Neuronal stem cell (in vitro differentiated cells): ENCODE measurements at regions not wholly inside any gene's neighbourhood (a gene's known extent, or its start where the extent isn't known, plus 50 kb on each side); places are given as distances from the start of the nearest gene placed in this dataset.
A peak's percentile ranks its signal among the peaks of the same experiment; 100 is the strongest.

Source experiments
- DNase-seq: peaks from one replicate; pipeline ENCODE4 v3.0.0-alpha.2; 2013; ENCODE audit warnings: low spot score
- H2AFZ ChIP-seq: one replicate; pipeline ENCODE4 v1.6.1; 2013; ENCODE audit warnings: mild to moderate bottlenecking, low read length, inconsistent platforms
- H2AK5ac ChIP-seq: 2 replicates; pipeline ENCODE4 v1.6.1; 2013; ENCODE audit warnings: low read depth, mild to moderate bottlenecking, inconsistent platforms, low read length, moderate library complexity, mixed read lengths
- H2BK120ac ChIP-seq: 2 replicates; pipeline ENCODE4 v1.6.1; 2013; ENCODE audit warnings: low read depth, mild to moderate bottlenecking, inconsistent platforms, low read length, moderate library complexity, mixed read lengths
- H2BK12ac ChIP-seq: one replicate; pipeline ENCODE4 v1.6.1; 2013; ENCODE audit warnings: low read length, inconsistent platforms
- H2BK15ac ChIP-seq: 2 replicates; pipeline ENCODE4 v1.6.1; 2013; ENCODE audit warnings: mild to moderate bottlenecking, low read length, inconsistent platforms, mixed read lengths
- H2BK5ac ChIP-seq: one replicate; pipeline ENCODE4 v1.6.1; 2013; ENCODE audit warnings: inconsistent platforms, mild to moderate bottlenecking, low read length, moderate library complexity
- H3K14ac ChIP-seq: one replicate; pipeline ENCODE4 v1.6.1; 2013; ENCODE audit warnings: low read length, inconsistent platforms
- H3K18ac ChIP-seq: 2 replicates; pipeline ENCODE4 v1.6.1; 2013; ENCODE audit warnings: low read length, inconsistent platforms
- H3K23ac ChIP-seq: 2 replicates; pipeline ENCODE4 v1.6.1; 2013; ENCODE audit warnings: low read depth, mild to moderate bottlenecking, mixed read lengths, low read length, inconsistent platforms; ENCODE audit not compliant: poor library complexity
- H3K27ac ChIP-seq: replicated peaks from 3 replicates; pipeline ENCODE4 v1.5.1; 2013; ENCODE audit warnings: low read length, inconsistent platforms
- H3K27me3 ChIP-seq, 3 experiments: 2 replicates each; pipeline ENCODE4 v1.6.1; 2013; ENCODE audit warnings: low read length in 3 of 3, mild to moderate bottlenecking in 2 of 3, inconsistent platforms in 1 of 3, low read depth in 1 of 3, mixed read lengths in 1 of 3, moderate library complexity in 1 of 3; ENCODE audit not compliant: control insufficient read depth in 3 of 3, insufficient read depth in 3 of 3
- H3K36me3 ChIP-seq, 2 donors: replicated peaks in 1 of 2; 2 replicates each; pipeline ENCODE4 v1.6.1; 2013; ENCODE audit warnings: low read length in 2 of 2; ENCODE audit not compliant: control insufficient read depth in 2 of 2, insufficient read depth in 2 of 2
- H3K4ac ChIP-seq: 2 replicates; pipeline ENCODE4 v1.6.1; 2013; ENCODE audit warnings: inconsistent platforms, mild to moderate bottlenecking, low read length, moderate library complexity
- H3K4me1 ChIP-seq, 2 donors: 1 replicate in 1 of 2; 2 replicates in 1 of 2; pipeline ENCODE4 v1.6.1; 2013; ENCODE audit warnings: low read length in 2 of 2, low read depth in 1 of 2; ENCODE audit not compliant: control insufficient read depth in 2 of 2, insufficient read depth in 1 of 2
- H3K4me2 ChIP-seq: one replicate; pipeline ENCODE4 v1.6.1; 2013; ENCODE audit warnings: mild to moderate bottlenecking, low read length, inconsistent platforms; ENCODE audit not compliant: insufficient read depth, poor library complexity, severe bottlenecking
- H3K4me3 ChIP-seq, 2 donors: 2 replicates each; pipeline ENCODE4 v1.5.1; 2013; ENCODE audit warnings: low read length in 2 of 2, mild to moderate bottlenecking in 2 of 2, inconsistent platforms in 1 of 2, moderate library complexity in 1 of 2
- H3K79me1 ChIP-seq: one replicate; pipeline ENCODE4 v1.6.1; 2013; ENCODE audit warnings: low read depth, mild to moderate bottlenecking, inconsistent platforms, low read length, moderate library complexity
- H3K9ac ChIP-seq: one replicate; pipeline ENCODE4 v1.6.1; 2013; ENCODE audit warnings: mild to moderate bottlenecking, low read depth, low read length, inconsistent platforms; ENCODE audit not compliant: poor library complexity
- H3K9me3 ChIP-seq, 2 donors: replicated peaks in 1 of 2; 2 replicates each; pipeline versions ENCODE3 to v1.6.1; 2013; ENCODE audit warnings: low read length in 2 of 2, mild to moderate bottlenecking in 2 of 2, inconsistent platforms in 1 of 2, low read depth in 1 of 2, mixed read lengths in 1 of 2, moderate library complexity in 1 of 2; ENCODE audit not compliant: control insufficient read depth in 2 of 2, insufficient read depth in 1 of 2
- H4K8ac ChIP-seq: one replicate; pipeline ENCODE4 v1.6.1; 2013; ENCODE audit warnings: low read depth, mild to moderate bottlenecking, inconsistent platforms, low read length, moderate library complexity
- H4K91ac ChIP-seq: one replicate; pipeline ENCODE4 v1.6.1; 2013; ENCODE audit warnings: low read length, low read depth, mild to moderate bottlenecking, inconsistent platforms; ENCODE audit not compliant: poor library complexity
- WGBS, 2 donors: extraction: QIAGEN DNeasy Blood & Tissue Kit; methylation state at CpG; one replicate each; pipeline ENCODE4 v1.1.7; 2013; ENCODE audit warnings: missing lambda C conversion rate in 2 of 2, mixed read lengths in 1 of 2; ENCODE audit not compliant: insufficient read length in 2 of 2, insufficient replicate concordance in 1 of 2; ENCODE audit errors: extremely low coverage in 2 of 2; 5-methylcytosine and 5-hydroxymethylcytosine counted together

DNA sequence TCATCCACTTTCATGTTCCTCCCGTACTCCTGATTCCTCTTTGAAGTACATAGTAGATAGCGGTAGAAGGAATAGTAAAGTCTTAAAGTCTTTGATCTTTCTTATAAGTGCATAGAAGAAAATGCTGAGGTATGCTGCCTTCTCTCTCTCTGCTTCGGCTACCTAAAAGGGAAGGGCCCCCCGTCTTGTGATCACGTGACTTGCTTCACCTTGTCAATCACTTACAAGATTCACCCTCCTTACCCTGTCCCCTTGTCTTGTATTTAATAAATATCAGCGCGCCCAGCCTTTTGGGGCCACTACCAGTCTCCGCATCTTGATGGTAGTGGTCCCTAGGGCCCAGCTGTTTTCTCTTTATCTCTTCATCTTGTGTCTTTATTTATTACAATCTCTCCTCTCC lies 932.2 kb upstream of the FANCL start:
- Histone ChIP-seq H3K4me2 (no peak overlapping the region), H3K36me3 (no peaks in the 10 kb centered on the region), H3K79me1 (no peaks in the 10 kb centered on the region), H2BK12ac (no peak overlapping the region), H4K8ac (no peak overlapping the region), H3K27me3 (no peaks in the 10 kb centered on the region), H2BK5ac (no peak overlapping the region), H2BK15ac (peak overlapping the region; percentile 10), H2AK5ac (no peak overlapping the region), H3K14ac (no peak overlapping the region), H3K4me1 (peaks cover 0 to 6% of the 10 kb centered on the region in 2 donors), H3K18ac (no peak overlapping the region), H3K27ac (no peak overlapping the region), H2BK120ac (no peak overlapping the region), H4K91ac (no peak overlapping the region), H3K4ac (no peak overlapping the region), H2AFZ (no peak overlapping the region), H3K9ac (no peak overlapping the region), H3K9me3 (no peaks in the 10 kb centered on the region), H3K4me3 (no peak overlapping the region), H3K23ac (no peak overlapping the region)
- DNase-seq = no peak
- no CpG with 5 or more reads among the region's 8 CpGs for WGBS, 2 donors

DNA sequence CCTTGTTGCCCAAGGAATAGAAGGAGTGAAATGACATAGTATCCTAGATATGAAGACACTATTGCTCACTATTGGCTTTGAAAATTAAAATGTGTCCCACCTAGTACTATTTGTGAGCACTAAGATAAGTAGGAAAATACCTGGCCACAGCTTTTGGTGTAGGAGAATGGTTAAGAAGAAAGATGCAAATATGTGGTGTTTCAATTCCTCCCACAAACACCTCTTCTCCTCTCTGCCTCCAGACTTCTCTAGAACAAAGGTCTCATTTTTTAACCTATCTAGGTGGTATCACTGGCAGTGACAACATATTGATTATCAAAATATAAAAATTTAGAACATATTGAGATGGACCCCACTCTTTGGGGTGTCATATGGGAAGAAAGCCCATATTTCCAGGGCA lies 929.9 kb upstream of the FANCL start:
- Histone ChIP-seq H3K27ac (no peak overlapping the region), H2BK120ac (no peak overlapping the region), H3K4me3 (no peak overlapping the region), H3K9ac (no peak overlapping the region), H3K4ac (no peak overlapping the region), H3K36me3 (no peaks in the 10 kb centered on the region), H3K14ac (no peak overlapping the region), H2AK5ac (no peak overlapping the region), H2BK15ac (no peak overlapping the region), H4K8ac (no peak overlapping the region), H2BK5ac (no peak overlapping the region), H2BK12ac (no peak overlapping the region), H3K27me3 (no peaks in the 10 kb centered on the region), H3K9me3 (no peaks in the 10 kb centered on the region), H3K23ac (no peak overlapping the region), H3K18ac (no peak overlapping the region), H3K79me1 (no peaks in the 10 kb centered on the region), H3K4me1 (peaks cover 0 to 6% of the 10 kb centered on the region in 2 donors), H3K4me2 (no peak overlapping the region), H2AFZ (no peak overlapping the region), H4K91ac (no peak overlapping the region)
- DNase-seq = no peak

DNA sequence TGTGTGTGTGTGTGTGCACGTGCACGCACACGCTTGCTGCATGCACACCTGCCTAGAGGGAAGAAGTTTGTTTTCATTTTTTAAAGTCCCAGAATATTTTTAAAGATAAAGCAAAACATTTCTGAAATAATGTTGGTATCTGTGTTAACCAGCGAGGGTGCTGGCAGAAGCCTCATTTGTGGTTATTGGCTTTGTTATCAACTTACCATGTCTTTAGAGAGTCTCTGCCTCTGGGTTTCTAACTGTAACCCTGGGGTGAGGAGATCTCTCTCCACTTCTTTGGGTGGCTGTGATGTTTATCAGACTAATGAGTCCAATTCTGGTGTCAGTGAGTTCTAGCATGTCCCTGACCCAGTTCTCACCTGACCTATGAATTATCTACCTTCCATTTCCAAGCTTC lies 927.6 kb upstream of the FANCL start:
- Histone ChIP-seq H3K4me3 (no peak overlapping the region), H3K79me1 (no peaks in the 10 kb centered on the region), H3K4me2 (no peak overlapping the region), H4K91ac (no peak overlapping the region), H2AK5ac (no peak overlapping the region), H3K4ac (no peak overlapping the region), H4K8ac (no peak overlapping the region), H2BK15ac (no peak overlapping the region), H3K23ac (no peak overlapping the region), H3K36me3 (no peaks in the 10 kb centered on the region), H2AFZ (no peak overlapping the region), H3K4me1 (no peaks in the 10 kb centered on the region), H2BK12ac (no peak overlapping the region), H3K9ac (no peak overlapping the region), H3K27ac (no peak overlapping the region), H3K9me3 (no peaks in the 10 kb centered on the region), H3K14ac (no peak overlapping the region), H3K27me3 (no peaks in the 10 kb centered on the region), H3K18ac (no peak overlapping the region), H2BK120ac (no peak overlapping the region), H2BK5ac (no peak overlapping the region)
- WGBS, 2 donors = no CpG with 5 or more reads among the region's 4 CpGs
- no peak for DNase-seq

- Histone ChIP-seq H3K4me2 (no peak overlapping the region), H3K4me3 (no peak overlapping the region), H3K14ac (no peak overlapping the region), H3K4ac (no peak overlapping the region), H3K27me3 (no peaks in the 10 kb centered on the region), H3K9me3 (no peaks in the 10 kb centered on the region), H2BK120ac (no peak overlapping the region), H3K23ac (no peak overlapping the region), H3K36me3 (no peaks in the 10 kb centered on the region), H3K18ac (no peak overlapping the region), H2AFZ (no peak overlapping the region), H4K91ac (no peak overlapping the region), H4K8ac (no peak overlapping the region), H3K4me1 (no peaks in the 10 kb centered on the region), H2BK5ac (no peak overlapping the region), H2BK12ac (no peak overlapping the region), H3K79me1 (no peaks in the 10 kb centered on the region), H3K27ac (no peak overlapping the region), H2BK15ac (no peak overlapping the region), H3K9ac (no peak overlapping the region), H2AK5ac (no peak overlapping the region)
- DNase-seq = no peak
- no CpG with 5 or more reads among the region's 2 CpGs for WGBS, 2 donors
These were observed 926.4 kb upstream of the FANCL start for GRCh38 chr2:59167514-59167913.
